ENCODE measurements at regions not wholly inside any gene's neighbourhood (a gene's known extent, or its start where the extent isn't known, plus 50 kb on each side); places are given as distances from the start of the nearest gene placed in this dataset.

- TF ChIP-seq CTCF (IDR thresholded peaks at IDR 0.05) (no peak), EP300 (IDR thresholded peaks at IDR 0.05) (no peak), POLR2A (IDR thresholded peaks at IDR 0.05) (no peak)
These were observed 864.7 kb downstream of the SLC6A15 start for GRCh38 chr12:84047881-84048280.
